H9 (cell line): ENCODE measurements at regions not wholly inside any gene's neighbourhood (a gene's known extent, or its start where the extent isn't known, plus 50 kb on each side); places are given as distances from the start of the nearest gene placed in this dataset.

ENCODE experiments used
- DNase-seq: peaks from one replicate; pipeline ENCODE4 v3.0.0-alpha.2; 2017
- H2AFZ ChIP-seq: one replicate; pipeline ENCODE4 v1.6.1; 2013; ENCODE audit warnings: mild to moderate bottlenecking, low read length, control low read depth, moderate library complexity
- H2AK5ac ChIP-seq: 2 replicates; pipeline ENCODE4 v1.6.1; 2013; ENCODE audit warnings: low read length, control low read depth, mixed read lengths; ENCODE audit not compliant: insufficient read length
- H2BK120ac ChIP-seq: one replicate; pipeline ENCODE4 v1.6.1; 2013; ENCODE audit warnings: low read depth, mild to moderate bottlenecking, low read length, control low read depth, inconsistent platforms; ENCODE audit not compliant: poor library complexity, severe bottlenecking
- H2BK12ac ChIP-seq: 2 replicates; pipeline ENCODE4 v1.6.1; 2013; ENCODE audit warnings: low read length, control low read depth, mixed read lengths, low read depth; ENCODE audit not compliant: insufficient read length
- H2BK15ac ChIP-seq: 2 replicates; pipeline ENCODE4 v1.6.1; 2013; ENCODE audit warnings: low read depth, low read length, control low read depth
- H2BK20ac ChIP-seq: one replicate; pipeline ENCODE4 v1.6.1; 2013; ENCODE audit warnings: low read depth, mild to moderate bottlenecking, low read length, control low read depth, inconsistent platforms; ENCODE audit not compliant: poor library complexity, severe bottlenecking
- H2BK5ac ChIP-seq: 2 replicates; pipeline ENCODE4 v1.6.1; 2013; ENCODE audit warnings: low read length, control low read depth, mixed read lengths; ENCODE audit not compliant: insufficient read length
- H3K14ac ChIP-seq: 2 replicates; pipeline ENCODE4 v1.6.1; 2013; ENCODE audit warnings: low read length, control low read depth; ENCODE audit not compliant: insufficient read depth
- H3K18ac ChIP-seq: 2 replicates; pipeline ENCODE4 v1.6.1; 2013; ENCODE audit warnings: low read depth, mild to moderate bottlenecking, mixed read lengths, low read length, control low read depth; ENCODE audit not compliant: insufficient read length
- H3K23ac ChIP-seq: 2 replicates; pipeline ENCODE4 v1.6.1; 2013; ENCODE audit warnings: low read length, control low read depth, mixed read lengths, low read depth; ENCODE audit not compliant: insufficient read length
- H3K23me2 ChIP-seq: 2 replicates; pipeline ENCODE4 v1.6.1; 2013; ENCODE audit warnings: low read depth, mild to moderate bottlenecking, mixed read lengths, low read length, control low read depth; ENCODE audit not compliant: insufficient read length, poor library complexity, severe bottlenecking
- H3K27ac ChIP-seq: 2 replicates; pipeline ENCODE4 v1.5.1; 2013; ENCODE audit warnings: low read length, control low read depth, mixed read lengths, low read depth; ENCODE audit not compliant: insufficient read length
- H3K27me3 ChIP-seq: 2 replicates; pipeline ENCODE4 v1.6.1; 2013; ENCODE audit warnings: low read length, control low read depth, inconsistent platforms; ENCODE audit not compliant: insufficient read depth
- H3K4ac ChIP-seq: 2 replicates; pipeline ENCODE4 v1.6.1; 2013; ENCODE audit warnings: low read depth, mild to moderate bottlenecking, control low read depth, inconsistent platforms, low read length, moderate library complexity
- H3K4me1 ChIP-seq: 2 replicates; pipeline ENCODE4 v1.6.1; 2013; ENCODE audit warnings: low read length, control low read depth, inconsistent platforms; ENCODE audit not compliant: insufficient read depth
- H3K4me2 ChIP-seq: 2 replicates; pipeline ENCODE4 v1.6.1; 2013; ENCODE audit warnings: low read length, control low read depth, mixed read lengths; ENCODE audit not compliant: insufficient read length, insufficient read depth
- H3K56ac ChIP-seq: 2 replicates; pipeline ENCODE4 v1.6.1; 2013; ENCODE audit warnings: low read depth, mild to moderate bottlenecking, mixed read lengths, low read length, control low read depth; ENCODE audit not compliant: insufficient read length
- H3K79me1 ChIP-seq: 2 replicates; pipeline ENCODE4 v1.6.1; 2013; ENCODE audit warnings: low read depth, mild to moderate bottlenecking, moderate library complexity, low read length, control low read depth, inconsistent platforms; ENCODE audit not compliant: insufficient read depth, poor library complexity, severe bottlenecking
- H3K79me2 ChIP-seq: 2 replicates; pipeline ENCODE4 v1.6.1; 2013; ENCODE audit warnings: low read length, control low read depth, inconsistent platforms; ENCODE audit not compliant: insufficient read depth
- H3K9ac ChIP-seq: 2 replicates; pipeline ENCODE4 v1.6.1; 2013; ENCODE audit warnings: low read length, control low read depth, mixed read lengths; ENCODE audit not compliant: insufficient read length; ENCODE audit errors: extremely low read depth
- H3K9me3 ChIP-seq: one replicate; pipeline ENCODE4 v1.6.1; 2013; ENCODE audit warnings: low read depth, low read length, inconsistent platforms; ENCODE audit not compliant: control insufficient read depth
- H3T11ph ChIP-seq: one replicate; pipeline ENCODE4 v1.6.1; 2013; ENCODE audit warnings: mild to moderate bottlenecking, low read length, control low read depth, inconsistent platforms
- H4K20me1 ChIP-seq: one replicate; pipeline ENCODE4 v1.6.1; 2013; ENCODE audit not compliant: control insufficient read depth, insufficient read length, insufficient read depth
- H4K5ac ChIP-seq: 2 replicates; pipeline ENCODE4 v1.6.1; 2013; ENCODE audit warnings: low read depth, mild to moderate bottlenecking, mixed read lengths, low read length, control low read depth; ENCODE audit not compliant: insufficient read length
- H4K8ac ChIP-seq: replicated peaks from 2 replicates; pipeline ENCODE4 v1.6.1; 2013; ENCODE audit warnings: low read length, control low read depth, mixed read lengths, low read depth; ENCODE audit not compliant: insufficient read length
- H4K91ac ChIP-seq: 2 replicates; pipeline ENCODE4 v1.6.1; 2013; ENCODE audit warnings: low read depth, mild to moderate bottlenecking, moderate library complexity, mixed read lengths, low read length, control low read depth; ENCODE audit not compliant: insufficient read length
- H3K27ac Mint-ChIP-seq, 3 experiments: 2 replicates in 2 of 3; 3 replicates in 1 of 3; pipeline ENCODE4 v1.8.0; 2020 to 2021; ENCODE audit warnings: mixed read lengths in 3 of 3, mild to moderate bottlenecking in 1 of 3, moderate library complexity in 1 of 3
- H3K27me3 Mint-ChIP-seq: 2 replicates; pipeline ENCODE4 v1.8.0; 2021; ENCODE audit warnings: low read depth, mild to moderate bottlenecking, moderate library complexity, mixed read lengths
- H3K36me3 Mint-ChIP-seq, 3 experiments: 2 replicates in 2 of 3; 3 replicates in 1 of 3; pipeline ENCODE4 v1.8.0; 2020 to 2021; ENCODE audit warnings: low read depth in 3 of 3, mixed read lengths in 3 of 3; ENCODE audit not compliant: insufficient read depth in 1 of 3
- H3K4me1 Mint-ChIP-seq, 2 experiments: 2 replicates each; pipeline ENCODE4 v1.8.0; 2020; ENCODE audit warnings: mixed read lengths in 2 of 2
- H3K4me3 Mint-ChIP-seq, 2 experiments: 2 replicates in 1 of 2; 3 replicates in 1 of 2; pipeline ENCODE4 v1.8.0; 2020 to 2021; ENCODE audit warnings: mild to moderate bottlenecking in 2 of 2, mixed read lengths in 2 of 2, moderate library complexity in 1 of 2
- H3K9me3 Mint-ChIP-seq, 2 experiments: 2 replicates in 1 of 2; 3 replicates in 1 of 2; pipeline ENCODE4 v1.8.0; 2020; ENCODE audit warnings: mild to moderate bottlenecking in 2 of 2, mixed read lengths in 2 of 2, moderate library complexity in 1 of 2
- CTCF ChIP-seq: fragments of 200-600 bp; sonication (generic); conservative IDR thresholded peaks from 3 replicates; pipeline ENCODE4 v1.8.0; 2021; ENCODE audit warnings: antibody characterized with exemption, mild to moderate bottlenecking
- WGBS: extraction: QIAGEN DNeasy Blood & Tissue Kit; methylation state at CpG from one replicate; pipeline ENCODE4 v1.1.7; 2013; ENCODE audit warnings: missing lambda C conversion rate, low lambda C conversion rate, mixed read lengths; ENCODE audit not compliant: insufficient read length; ENCODE audit errors: extremely low coverage; 5-methylcytosine and 5-hydroxymethylcytosine counted together

DNA sequence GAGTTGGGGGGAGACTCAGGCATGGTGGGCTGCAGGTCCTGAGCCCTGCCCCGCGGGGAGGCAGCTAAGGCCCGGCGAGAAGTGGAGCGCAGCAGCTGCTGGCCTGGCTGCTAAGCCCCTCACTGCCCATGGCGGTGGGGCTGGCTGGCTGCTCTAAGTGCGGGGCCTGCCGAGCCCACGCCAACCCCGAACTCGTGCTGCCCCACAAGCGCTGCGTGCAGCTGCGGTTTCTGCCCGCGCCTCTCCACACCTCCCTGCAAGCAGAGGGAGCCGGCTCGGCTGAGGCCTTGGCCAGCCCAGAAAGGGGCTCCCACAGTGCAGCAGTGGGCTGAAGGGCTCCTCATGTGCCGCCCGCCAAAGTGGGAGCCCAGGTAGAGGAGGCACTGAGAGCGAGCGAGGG, 1355.1 kb upstream of the WWC1 start:
- H3K27me3 Mint-ChIP-seq: no peaks in the 10 kb centered on the region
- no peaks in the 10 kb centered on the region for H4K20me1 ChIP-seq
- H3T11ph ChIP-seq: no peak overlapping the region
- no peak overlapping the region for H3K23ac ChIP-seq
- no CpG with 5 or more reads among the region's 22 CpGs for WGBS
- H3K79me2 ChIP-seq: no peaks in the 10 kb centered on the region
- no peak overlapping the region; the same call in 1 of the 2 replicates for H3K14ac ChIP-seq
- no peak overlapping the region for H4K8ac ChIP-seq
- H2AFZ ChIP-seq: no peak overlapping the region
- TF ChIP-seq CTCF: no peak
- H3K9me3 ChIP-seq: no peaks in the 10 kb centered on the region
- no peak overlapping the region for H3K27ac ChIP-seq
- no peak overlapping the region for H2BK120ac ChIP-seq
- no peak overlapping the region for H2BK15ac ChIP-seq
- 0 out of 7 replicates have a peak, but pooled peaks cover 0 to 9% (median 0%) of the 10 kb centered on the region in 3 experiments for H3K36me3 Mint-ChIP-seq
- H3K4me1 Mint-ChIP-seq: no peaks in the 10 kb centered on the region
- H2BK5ac ChIP-seq: no peak overlapping the region
- DNase-seq: no peak
- H3K27me3 ChIP-seq: no peaks in the 10 kb centered on the region
- no peak overlapping the region for H3K4ac ChIP-seq
- no peaks in the 10 kb centered on the region for H3K23me2 ChIP-seq
- H3K4me1 ChIP-seq: no peaks in the 10 kb centered on the region
- H2BK20ac ChIP-seq: no peak overlapping the region
- H2AK5ac ChIP-seq: no peak overlapping the region
- H3K4me3 Mint-ChIP-seq: no peak overlapping the region
- H3K4me2 ChIP-seq: no peak overlapping the region
- H3K56ac ChIP-seq: no peak overlapping the region
- H4K5ac ChIP-seq: no peak overlapping the region
- H3K27ac Mint-ChIP-seq: no peak overlapping the region
- no peak overlapping the region for H2BK12ac ChIP-seq
- H4K91ac ChIP-seq: no peak overlapping the region
- H3K9ac ChIP-seq: no peak overlapping the region
- no peaks in the 10 kb centered on the region for H3K79me1 ChIP-seq
- H3K9me3 Mint-ChIP-seq: peaks cover 2 to 12% of the 10 kb centered on the region in 2 experiments; a peak in 2 of 5 replicates
- H3K18ac ChIP-seq: no peak overlapping the region
